ENCODE measurements at regions not wholly inside any gene's neighbourhood (a gene's known extent, or its start where the extent isn't known, plus 50 kb on each side); places are given as distances from the start of the nearest gene placed in this dataset.

- TF ChIP-seq CTCF (IDR thresholded peaks at IDR 0.05) (no peak), POLR2A (IDR thresholded peaks at IDR 0.05) (no peak)
Measured at GRCh38 chr5:1743061-1743768, 56.4 kb downstream of the MRPL36 start.

Data from heart left ventricle (tissue), 13 donors.